Endothelial cell of umbilical vein (primary cell): ENCODE measurements at regions not wholly inside any gene's neighbourhood (a gene's known extent, or its start where the extent isn't known, plus 50 kb on each side); places are given as distances from the start of the nearest gene placed in this dataset.

ENCODE experiments used
- BruUV-seq: library from RNA; stranded (reverse); fragments of 400-500 nt; replicated peaks from 2 replicates; lab custom pipeline; 2021; lab: Mats Ljungman, UMichigan
- CTCF ChIA-PET: fragments of 300-600, 350-600 bp; sonication (Branson Sonifier 250); formaldehyde crosslinking; loops from one replicate; lab custom pipeline; 2021; ENCODE audit warnings: antibody characterized with exemption, inconsistent platforms; lab: Charles Lee
- POLR2A ChIA-PET: fragments of 300-600, 350-600 bp; sonication (Branson Sonifier 250); formaldehyde crosslinking; loops from one replicate; lab custom pipeline; 2021; ENCODE audit warnings: antibody characterized with exemption, inconsistent platforms; lab: Charles Lee
- DNase-seq: peaks from one replicate; pipeline ENCODE4 v3.0.0-alpha.2; 2011; ENCODE audit warnings: low read depth, low spot score
- FAIRE-seq: peaks from 2 replicates; lab custom pipeline; 2011; peaks lifted over from hg19 to GRCh38; lab: Jason Lieb, UNC
- H2AFZ ChIP-seq: 2 replicates; pipeline ENCODE4 v1.6.0; 2012; ENCODE audit warnings: low read depth, low read length, control low read depth, inconsistent platforms
- H3K27ac ChIP-seq: 2 replicates; pipeline ENCODE4 v1.5.1; 2011; ENCODE audit warnings: low read depth, mild to moderate bottlenecking, control low read depth, low read length, moderate library complexity; ENCODE audit not compliant: insufficient read depth
- H3K27me3 ChIP-seq, 2 experiments: 2 replicates each; pipeline versions ENCODE4 v1.6.0 to v1.6.1; 2011; ENCODE audit warnings: low read length in 2 of 2, mixed read lengths in 1 of 2; ENCODE audit not compliant: control insufficient read depth in 2 of 2, insufficient read depth in 2 of 2
- H3K36me3 ChIP-seq, 2 experiments: 2 replicates in 1 of 2; 3 replicates in 1 of 2; pipeline ENCODE4 v1.5.1; 2011; ENCODE audit warnings: low read length in 2 of 2, mild to moderate bottlenecking in 1 of 2, moderate library complexity in 1 of 2; ENCODE audit not compliant: control insufficient read depth in 2 of 2, insufficient read depth in 2 of 2; ENCODE audit errors: extremely low read depth in 1 of 2
- H3K4me1 ChIP-seq: 3 replicates; pipeline ENCODE4 v1.5.1; 2011; ENCODE audit warnings: mild to moderate bottlenecking, low read length; ENCODE audit not compliant: control insufficient read depth, insufficient read depth; ENCODE audit errors: extremely low read depth
- H3K4me2 ChIP-seq: 2 replicates; pipeline ENCODE4 v1.6.1; 2011; ENCODE audit warnings: low read length, control low read depth, mixed read lengths; ENCODE audit not compliant: insufficient read depth
- H3K4me3 ChIP-seq, 3 experiments: fragments of 200-600 bp in 1 of 3; sonication (generic), shearing (Covaris generic) in 1 of 3; replicated peaks in 1 of 3; 2 replicates each; pipeline ENCODE4 v1.5.1; 2011 to 2016; ENCODE audit warnings: control low read depth in 3 of 3, low read length in 3 of 3, mild to moderate bottlenecking in 2 of 3, inconsistent platforms in 1 of 3, low read depth in 1 of 3, moderate library complexity in 1 of 3; ENCODE audit not compliant: insufficient read depth in 1 of 3
- H3K79me2 ChIP-seq: 2 replicates; pipeline ENCODE4 v1.6.0; 2012; ENCODE audit warnings: low read length, inconsistent platforms; ENCODE audit not compliant: control insufficient read depth, insufficient read depth
- H3K9ac ChIP-seq: replicated peaks from 2 replicates; pipeline ENCODE3; 2011; ENCODE audit warnings: low read length, control low read depth; ENCODE audit not compliant: insufficient read depth; ENCODE audit errors: extremely low read depth
- H3K9me1 ChIP-seq: replicated peaks from 3 replicates; pipeline ENCODE4 v1.6.0; 2011; ENCODE audit warnings: mild to moderate bottlenecking, low read length; ENCODE audit not compliant: control insufficient read depth, insufficient read depth; ENCODE audit errors: extremely low read depth
- H3K9me3 ChIP-seq: replicated peaks from 2 replicates; pipeline ENCODE4 v1.5.1; 2012; ENCODE audit warnings: low read length, inconsistent platforms; ENCODE audit not compliant: control insufficient read depth, insufficient read depth
- H4K20me1 ChIP-seq: replicated peaks from 2 replicates; pipeline ENCODE3; 2011; ENCODE audit warnings: mild to moderate bottlenecking, low read length; ENCODE audit not compliant: control insufficient read depth, insufficient read depth; ENCODE audit errors: extremely low read depth
- EZH2 ChIP-seq: IDR thresholded peaks from 2 replicates; pipeline ENCODE4 v1.6.1; 2012; ENCODE audit warnings: borderline replicate concordance, low read depth, mild to moderate bottlenecking, moderate library complexity, low read length, inconsistent platforms; ENCODE audit not compliant: severe bottlenecking
- FOS ChIP-seq: IDR thresholded peaks from 2 replicates; pipeline ENCODE4 v1.6.1; 2011; ENCODE audit warnings: mild to moderate bottlenecking, low read length, moderate library complexity, borderline replicate concordance; ENCODE audit not compliant: insufficient read depth
- GATA2 ChIP-seq: IDR thresholded peaks from 2 replicates; pipeline ENCODE4 v1.7.0; 2011; ENCODE audit warnings: low read depth, mild to moderate bottlenecking, moderate library complexity, mixed read lengths, low read length; ENCODE audit not compliant: insufficient read length, insufficient read depth
- JUN ChIP-seq: IDR thresholded peaks from 2 replicates; pipeline ENCODE4 v1.6.1; 2011; ENCODE audit warnings: borderline replicate concordance, low read depth; ENCODE audit not compliant: insufficient read length, insufficient read depth
- MYC ChIP-seq: IDR thresholded peaks from one replicate; pipeline ENCODE4 v1.6.1; 2011; ENCODE audit warnings: mild to moderate bottlenecking, low read depth, low read length
- POLR2A ChIP-seq: IDR thresholded peaks from 2 replicates; pipeline ENCODE4 v1.6.1; 2012; ENCODE audit warnings: low read depth, mild to moderate bottlenecking, control low read depth, low read length
- POLR2AphosphoS5 ChIP-seq: IDR thresholded peaks from 2 replicates; pipeline ENCODE4 v1.6.1; 2012; ENCODE audit warnings: low read depth, mild to moderate bottlenecking, control low read depth, low read length, moderate library complexity; ENCODE audit not compliant: insufficient read depth
- dilution Hi-C: fragments of 300-500 bp; cut with MboI; formaldehyde crosslinking; loops from one replicate; pipeline ENCODE4 v1.15.0; 2019; ENCODE audit warnings: low sequenced_read_pairs; ENCODE audit not compliant: extremely low pct_ligation_motif_present
- intact Hi-C: fragments of 100-400 bp; cut with micrococcal nuclease; formaldehyde crosslinking; loops from one replicate; pipeline ENCODE4 v1.10.0; 2022
- TF ChIP-seq, protein P1 (sequence below): IDR thresholded peaks from 2 replicates; pipeline ENCODE4 v1.6.1; 2011; ENCODE audit not compliant: insufficient read depth, insufficient read length
- TF ChIP-seq, protein P2 (sequence below), 2 donors: IDR thresholded peaks; 1 replicate in 1 of 2; 2 replicates in 1 of 2; pipeline ENCODE4 v1.5.1; 2011; ENCODE audit warnings: low read length in 2 of 2, mild to moderate bottlenecking in 2 of 2, moderate library complexity in 2 of 2, control low read depth in 1 of 2, inconsistent platforms in 1 of 2, low read depth in 1 of 2; ENCODE audit not compliant: insufficient read depth in 1 of 2; ENCODE audit errors: extremely low read depth in 1 of 2

DNA sequence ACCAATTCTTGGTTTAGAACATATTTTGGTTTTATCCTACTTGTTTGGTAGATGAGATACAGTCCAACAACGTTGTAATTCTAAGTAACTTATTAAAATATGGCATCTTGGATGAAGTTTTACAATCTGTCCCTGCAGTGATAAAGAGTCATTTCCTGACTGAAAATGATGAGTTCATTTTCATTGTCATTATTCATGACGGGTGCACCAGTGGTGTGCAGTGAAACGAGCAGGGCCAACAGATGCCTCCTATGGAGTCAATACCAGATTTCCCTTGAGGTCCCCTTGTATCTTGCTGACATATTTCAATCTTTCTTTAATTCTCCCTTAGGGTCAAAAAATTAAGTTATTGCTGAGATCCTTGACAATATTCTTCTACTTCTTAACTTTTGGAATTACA, 438.5 kb downstream of the LRIG3 start:
- Histone ChIP-seq H3K9me3 (no peaks in the 10 kb centered on the region), H3K36me3 (no peaks in the 10 kb centered on the region), H3K4me3 (no peak overlapping the region), H3K4me1 (no peaks in the 10 kb centered on the region), H3K79me2 (no peaks in the 10 kb centered on the region), H4K20me1 (no peaks in the 10 kb centered on the region), H3K9me1 (no peaks in the 10 kb centered on the region), H3K27ac (no peak overlapping the region), H2AFZ (no peak overlapping the region), H3K27me3 (no peaks in the 10 kb centered on the region), H3K4me2 (no peak overlapping the region), H3K9ac (no peak overlapping the region)
- DNase-seq = no peak
- intact Hi-C loops (no loop called here), dilution Hi-C loops (no loop called here)
- POLR2A ChIA-PET = no interaction called here
- FAIRE-seq = peak; percentile 4
- CTCF ChIA-PET = no interaction called here
- BruUV-seq = no TSS peak
- no peak for TF ChIP-seq EZH2

DNA sequence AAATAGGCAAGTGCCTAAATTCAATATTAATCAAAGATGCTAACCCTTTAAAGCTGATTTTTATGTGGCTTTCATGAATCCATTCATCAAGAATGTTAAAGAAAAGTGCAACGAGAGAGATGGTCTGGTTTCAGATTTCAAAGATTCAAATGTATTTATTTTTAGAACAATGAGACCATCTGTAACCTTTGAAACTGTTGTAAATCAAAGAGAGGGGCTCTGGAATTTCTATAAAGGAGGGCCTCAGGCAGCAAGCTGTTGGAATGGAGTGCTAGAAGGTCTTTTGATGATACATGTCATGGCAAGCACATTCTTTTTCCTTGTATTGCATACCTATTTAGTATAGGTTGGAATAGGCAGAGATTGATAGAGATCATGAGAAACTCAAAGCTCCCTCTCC, 433.0 kb downstream of the LRIG3 start:
- H3K9me1 ChIP-seq = no peaks in the 10 kb centered on the region
- dilution Hi-C loops (no loop called here), intact Hi-C loops (no loop called here)
- DNase-seq (no peak), FAIRE-seq (no peak)
- TF ChIP-seq, protein P1, sequence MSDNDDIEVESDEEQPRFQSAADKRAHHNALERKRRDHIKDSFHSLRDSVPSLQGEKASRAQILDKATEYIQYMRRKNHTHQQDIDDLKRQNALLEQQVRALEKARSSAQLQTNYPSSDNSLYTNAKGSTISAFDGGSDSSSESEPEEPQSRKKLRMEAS = no peak
- no peak for TF ChIP-seq GATA2
- TF ChIP-seq, protein P2, sequence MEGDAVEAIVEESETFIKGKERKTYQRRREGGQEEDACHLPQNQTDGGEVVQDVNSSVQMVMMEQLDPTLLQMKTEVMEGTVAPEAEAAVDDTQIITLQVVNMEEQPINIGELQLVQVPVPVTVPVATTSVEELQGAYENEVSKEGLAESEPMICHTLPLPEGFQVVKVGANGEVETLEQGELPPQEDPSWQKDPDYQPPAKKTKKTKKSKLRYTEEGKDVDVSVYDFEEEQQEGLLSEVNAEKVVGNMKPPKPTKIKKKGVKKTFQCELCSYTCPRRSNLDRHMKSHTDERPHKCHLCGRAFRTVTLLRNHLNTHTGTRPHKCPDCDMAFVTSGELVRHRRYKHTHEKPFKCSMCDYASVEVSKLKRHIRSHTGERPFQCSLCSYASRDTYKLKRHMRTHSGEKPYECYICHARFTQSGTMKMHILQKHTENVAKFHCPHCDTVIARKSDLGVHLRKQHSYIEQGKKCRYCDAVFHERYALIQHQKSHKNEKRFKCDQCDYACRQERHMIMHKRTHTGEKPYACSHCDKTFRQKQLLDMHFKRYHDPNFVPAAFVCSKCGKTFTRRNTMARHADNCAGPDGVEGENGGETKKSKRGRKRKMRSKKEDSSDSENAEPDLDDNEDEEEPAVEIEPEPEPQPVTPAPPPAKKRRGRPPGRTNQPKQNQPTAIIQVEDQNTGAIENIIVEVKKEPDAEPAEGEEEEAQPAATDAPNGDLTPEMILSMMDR (IDR thresholded peaks at IDR 0.05; ENCODE audit: extremely low read depth in 1 of 2, insufficient read depth in 1 of 2, low read depth in 1 of 2, low read length in 2 of 2) = no peak
- no peak for TF ChIP-seq POLR2AphosphoS5
- TF ChIP-seq JUN = no peak
- no peak for TF ChIP-seq EZH2
- TF ChIP-seq POLR2A = no peak
- no peak for TF ChIP-seq FOS
- no peak for TF ChIP-seq MYC
- no peaks in the 10 kb centered on the region for H3K27me3 ChIP-seq
- H3K9ac ChIP-seq = no peak overlapping the region
- no peaks in the 10 kb centered on the region for H3K9me3 ChIP-seq
- no peaks in the 10 kb centered on the region for H4K20me1 ChIP-seq
- no peak overlapping the region for H3K27ac ChIP-seq
- CTCF ChIA-PET = no interaction called here
- H2AFZ ChIP-seq = no peak overlapping the region
- no peaks in the 10 kb centered on the region for H3K36me3 ChIP-seq
- POLR2A ChIA-PET = no interaction called here
- no TSS peak for BruUV-seq
- peaks cover 7% of the 10 kb centered on the region for H3K4me1 ChIP-seq
- no peak overlapping the region for H3K4me2 ChIP-seq
- H3K79me2 ChIP-seq = no peaks in the 10 kb centered on the region
- no peak overlapping the region for H3K4me3 ChIP-seq
